ENCODE measurements at regions not wholly inside any gene's neighbourhood (a gene's known extent, or its start where the extent isn't known, plus 50 kb on each side); places are given as distances from the start of the nearest gene placed in this dataset.

- no peak overlapping the region for H3K4me3 ChIP-seq (replicated peaks in 1 of 2; ENCODE audit: low read depth in 1 of 2, low read length in 2 of 2)
- ChIA-PET RAD21 (ENCODE audit: low non-redundant PET in 1 of 2, low total read pairs in 2 of 2, uncharacterized antibody in 2 of 2, unreplicated experiment in 2 of 2) (no interaction called here), POLR2A (no interaction called here), CTCF (no interaction called here)
- DNase-seq (ENCODE audit: low read depth, low spot score) = no peak
- H4K20me1 ChIP-seq (ENCODE audit: insufficient read depth) = no peaks in the 10 kb centered on the region
- H3K36me3 ChIP-seq (ENCODE audit: control insufficient read depth in 1 of 2, insufficient read depth in 2 of 2, low read length in 2 of 2) = no peaks in the 10 kb centered on the region
- H3K27ac ChIP-seq (ENCODE audit: low read depth, low read length) = no peak overlapping the region
- no peak for ATAC-seq
- no peaks in the 10 kb centered on the region for H3K27me3 ChIP-seq (ENCODE audit: insufficient read depth, low read length)
- H3K4me1 ChIP-seq (ENCODE audit: control insufficient read depth in 1 of 2, insufficient read depth in 2 of 2, low read length in 2 of 2) = no peaks in the 10 kb centered on the region
- no peak overlapping the region for H3K9ac ChIP-seq (ENCODE audit: low read length)
- H2AFZ ChIP-seq (ENCODE audit: low read depth, low read length, poor library complexity, severe bottlenecking) = no peak overlapping the region
- H3K9me3 ChIP-seq (ENCODE audit: control insufficient read depth in 1 of 2, insufficient read depth in 1 of 2, low read depth in 1 of 2, low read length in 2 of 2) = peaks cover 5 to 39% of the 10 kb centered on the region in 2 experiments; a peak in 2 of 4 replicates
- no peaks in the 10 kb centered on the region for H3K9me2 ChIP-seq (ENCODE audit: insufficient read depth)
- H3K79me2 ChIP-seq (ENCODE audit: insufficient read depth, low read length) = no peaks in the 10 kb centered on the region
- BruUV-seq (replicated peaks) = no TSS peak
- no peak overlapping the region for H3K4me2 ChIP-seq (ENCODE audit: low read length)
- intact Hi-C loops (cut with micrococcal nuclease) = no loop called here
- TF ChIP-seq ZNF274 (IDR thresholded peaks at IDR 0.05; ENCODE audit: low read depth, low read length) = no peak
- TF ChIP-seq SP1 (IDR thresholded peaks at IDR 0.05; ENCODE audit: low read depth) = no peak
- no peak for TF ChIP-seq POLR2AphosphoS5 (IDR thresholded peaks at IDR 0.05; ENCODE audit: low read depth, low read length)
- no peak for TF ChIP-seq CTCF (IDR thresholded peaks at IDR 0.05 in 2 of 3, conservative IDR thresholded peaks at IDR 0.05 in 1 of 3; ENCODE audit: borderline replicate concordance in 1 of 3, insufficient read depth in 1 of 3, low read depth in 2 of 3, low read length in 2 of 3)
- TF ChIP-seq EGR1 (IDR thresholded peaks at IDR 0.05; ENCODE audit: low read depth) = no peak
- TF ChIP-seq EZH2phosphoT487 (IDR thresholded peaks at IDR 0.05; ENCODE audit: borderline replicate concordance) = no peak
- no peak for TF ChIP-seq REST (IDR thresholded peaks at IDR 0.05; ENCODE audit: low read depth)
Measured at GRCh38 chr2:22209545-22209944, 1085.8 kb downstream of the TDRD15 start.
